HG02642 (cell line): ENCODE measurements at regions not wholly inside any gene's neighbourhood (a gene's known extent, or its start where the extent isn't known, plus 50 kb on each side); places are given as distances from the start of the nearest gene placed in this dataset.

Experiments used
- ATAC-seq: cut with Tn5 transposase; IDR thresholded peaks from one replicate; pipeline ENCODE4 v1.9.1; 2021; ENCODE audit warnings: mild to moderate bottlenecking; ENCODE audit not compliant: unreplicated experiment, poor library complexity

DNA sequence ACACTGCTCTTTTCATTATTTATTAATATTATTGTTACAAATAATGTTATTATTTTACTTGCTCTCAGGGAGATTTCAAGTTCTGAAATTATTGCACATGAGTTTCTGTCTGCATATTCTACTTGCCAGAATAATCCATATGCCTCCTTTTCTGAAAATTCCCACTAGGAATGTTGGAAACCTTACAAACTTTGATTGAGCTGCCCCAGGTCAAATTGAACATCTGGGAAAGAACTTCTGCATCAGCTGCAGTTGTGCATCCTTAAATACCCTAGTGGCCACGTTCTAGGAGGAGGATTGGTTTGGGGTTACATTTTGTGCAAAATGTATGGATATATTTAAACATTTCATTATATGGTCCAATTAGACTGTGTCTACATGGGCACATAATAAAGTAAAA, 1302.7 kb upstream of the PIK3C3 start:
- no peak for ATAC-seq

DNA sequence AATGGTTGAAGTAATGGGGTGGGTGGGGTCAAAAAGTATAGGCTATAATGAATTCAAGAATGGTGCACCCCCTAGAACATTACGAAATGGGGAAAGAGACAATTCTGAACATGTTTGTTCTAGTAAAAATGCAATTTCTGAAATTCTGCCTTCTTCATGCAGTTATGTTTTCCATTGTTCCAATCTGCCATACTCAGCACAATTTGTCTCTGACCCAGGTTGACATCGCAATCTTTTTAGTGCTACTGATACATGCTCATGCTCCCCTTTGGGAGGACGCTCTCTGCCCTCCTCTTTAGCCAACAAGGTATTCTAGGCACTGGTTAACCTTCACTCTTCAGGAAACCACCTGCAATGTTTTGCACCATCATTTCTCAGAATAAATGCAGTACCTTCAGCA, 1303.9 kb upstream of the PIK3C3 start:
- ATAC-seq = no peak

DNA sequence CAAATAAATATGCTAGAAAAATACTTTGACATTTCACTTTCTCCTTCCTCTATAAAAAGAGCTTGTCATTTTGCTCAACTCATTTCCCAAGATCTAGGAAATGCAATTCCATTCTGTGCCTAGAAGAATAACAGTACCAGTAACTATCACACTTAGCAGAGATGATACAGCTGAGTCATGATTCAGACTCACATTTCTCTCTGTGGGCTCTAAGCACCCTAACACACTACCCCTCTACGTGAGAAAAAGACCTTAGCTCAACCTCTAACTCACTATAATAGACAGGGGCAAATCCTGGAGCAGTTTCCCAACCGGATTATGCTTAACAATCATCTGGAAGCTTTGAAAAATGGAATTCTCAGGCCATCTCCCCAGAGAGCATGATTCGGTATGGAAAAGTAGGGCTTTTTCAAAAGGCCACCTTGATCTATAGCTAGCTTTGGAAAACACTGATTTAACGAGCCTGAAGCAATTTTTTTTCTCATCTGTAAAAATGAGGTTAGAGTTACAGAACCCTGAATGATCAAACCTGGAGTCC, 1312.3 kb upstream of the PIK3C3 start:
- no peak for ATAC-seq

- ATAC-seq = no peak
These were observed 1323.7 kb upstream of the PIK3C3 start for GRCh38 chr18:40631319-40631718.

DNA sequence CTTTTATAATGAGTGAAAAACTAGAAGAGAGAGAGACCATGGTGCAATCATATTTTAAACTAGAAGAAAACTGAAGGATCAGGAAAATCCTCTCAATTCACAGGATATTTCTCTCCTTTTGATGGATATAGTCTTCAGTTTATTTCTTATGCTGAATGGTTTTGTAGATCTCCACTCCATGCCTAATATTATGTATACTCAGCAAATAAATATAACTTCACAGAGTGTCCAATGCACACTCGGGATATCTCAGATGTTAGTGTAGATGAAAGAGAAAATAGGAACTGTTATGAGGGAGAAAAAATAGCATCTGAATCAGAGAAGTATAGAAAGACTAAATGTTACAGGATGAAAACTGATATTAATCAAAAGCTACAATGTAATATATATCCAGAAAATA, 1324.5 kb upstream of the PIK3C3 start:
- ATAC-seq = no peak

DNA sequence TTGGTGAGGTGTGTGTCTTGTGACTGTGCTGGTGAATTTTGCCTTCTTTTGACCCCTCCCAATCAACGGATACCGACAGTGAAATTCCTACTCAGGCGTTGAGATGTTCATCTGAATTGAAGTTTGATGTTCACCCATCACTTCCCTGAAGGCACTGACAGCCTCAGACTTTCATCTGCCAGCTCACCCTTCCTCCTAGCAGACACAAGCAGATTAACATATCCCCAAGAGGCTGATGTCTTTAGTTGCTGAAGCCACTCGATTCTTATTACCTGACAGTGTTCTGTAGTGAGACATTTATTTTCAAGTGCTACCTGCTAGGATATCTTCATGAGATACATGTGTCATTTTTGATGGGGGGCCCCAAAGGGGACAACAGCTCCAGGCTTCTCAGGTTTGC, 1330.1 kb upstream of the PIK3C3 start:
- ATAC-seq = no peak

- ATAC-seq = no peak
These were observed 1341.3 kb upstream of the PIK3C3 start for GRCh38 chr18:40613721-40614120.

DNA sequence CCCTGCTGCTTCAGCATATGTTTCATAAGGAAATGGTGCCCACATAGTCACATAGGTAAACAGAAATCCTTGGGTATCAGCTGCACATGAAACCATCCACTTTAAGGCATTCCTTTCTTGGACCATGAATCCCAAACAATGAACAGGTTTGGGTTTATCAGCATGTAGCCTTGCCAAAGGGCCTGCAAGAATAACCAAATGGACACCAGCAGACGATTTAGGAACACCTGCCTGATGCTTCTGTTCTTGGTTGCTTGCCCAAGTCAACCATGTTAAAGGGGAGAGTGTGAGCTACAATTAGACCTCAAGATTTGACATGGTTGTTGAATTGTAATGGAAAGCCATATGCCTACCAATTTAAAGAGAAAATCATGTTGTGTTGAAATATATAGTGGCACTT, 1342.7 kb upstream of the PIK3C3 start:
- ATAC-seq = no peak

- ATAC-seq = no peak
These were observed 1346.8 kb upstream of the PIK3C3 start for GRCh38 chr18:40608226-40608625.

DNA sequence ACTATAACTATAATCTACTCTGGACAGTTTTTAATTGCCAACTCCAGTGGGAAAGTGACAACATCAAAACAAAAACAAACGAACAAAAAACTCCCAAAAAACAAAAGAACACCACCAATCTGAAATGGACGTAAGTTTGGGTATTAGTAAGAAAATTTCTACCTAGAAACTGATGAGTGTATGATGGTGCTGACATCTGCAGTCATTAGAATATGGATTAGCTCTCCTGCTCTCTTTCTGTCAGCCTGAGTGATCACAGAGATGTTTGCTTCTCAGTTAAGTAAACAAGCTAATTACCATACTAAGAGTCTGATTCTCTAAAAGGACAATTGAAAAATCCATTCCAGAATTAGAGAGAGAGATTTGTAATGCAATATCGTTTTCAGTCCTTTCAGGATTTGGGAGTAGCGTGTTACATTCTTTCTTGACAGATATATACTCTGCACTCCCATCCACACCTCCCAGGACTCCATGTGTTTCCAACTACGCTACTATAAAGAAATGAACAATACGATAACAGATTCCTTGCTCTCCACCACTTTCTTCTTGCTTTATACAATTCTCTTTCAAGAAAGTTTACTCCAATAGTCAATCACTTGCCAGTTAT, 1347.4 kb upstream of the PIK3C3 start:
- no peak for ATAC-seq

DNA sequence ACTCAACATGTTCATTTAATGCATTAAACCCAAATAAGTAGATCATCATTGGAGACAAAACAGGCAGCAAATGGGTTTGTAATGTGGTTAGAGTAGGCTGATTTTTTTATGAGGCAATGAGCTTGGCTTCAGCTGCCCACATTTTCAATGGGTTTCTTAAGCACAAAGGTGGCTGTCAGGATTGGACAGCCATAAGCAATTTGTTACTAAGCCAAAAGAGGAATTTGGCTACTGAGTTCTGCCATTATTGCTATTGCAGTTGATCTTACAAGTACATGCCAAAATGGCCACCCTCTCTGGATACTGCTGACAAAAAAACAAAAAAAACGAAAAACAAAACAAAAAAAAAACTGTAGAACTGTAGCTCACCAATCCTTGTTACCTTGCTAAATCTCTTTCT, 1348.0 kb upstream of the PIK3C3 start:
- no peak for ATAC-seq

GRCh38 chr18:40583671-40584070, 1371.4 kb upstream of the PIK3C3 start:
- ATAC-seq = no peak

DNA sequence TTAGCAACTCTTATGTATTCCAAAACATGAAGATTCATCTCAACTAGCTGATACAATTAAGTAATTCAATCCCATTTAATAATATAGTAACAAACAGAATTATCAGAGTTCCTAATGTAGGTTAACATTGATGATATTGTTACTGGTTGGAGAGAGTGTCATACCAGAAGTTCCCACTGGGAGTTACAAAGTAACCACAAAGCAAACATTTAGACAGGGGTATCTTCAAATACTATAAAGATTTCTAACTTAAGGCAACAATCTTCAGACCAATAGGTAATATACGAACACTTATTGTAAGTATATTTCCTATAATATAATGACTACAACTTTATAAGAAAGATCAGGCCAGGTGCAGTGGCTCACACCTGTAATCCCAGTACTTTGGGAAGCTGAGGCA, 1372.9 kb upstream of the PIK3C3 start:
- ATAC-seq = no peak

GRCh38 chr18:40577981-40578365, 1377.1 kb upstream of the PIK3C3 start:
- ATAC-seq = no peak

DNA sequence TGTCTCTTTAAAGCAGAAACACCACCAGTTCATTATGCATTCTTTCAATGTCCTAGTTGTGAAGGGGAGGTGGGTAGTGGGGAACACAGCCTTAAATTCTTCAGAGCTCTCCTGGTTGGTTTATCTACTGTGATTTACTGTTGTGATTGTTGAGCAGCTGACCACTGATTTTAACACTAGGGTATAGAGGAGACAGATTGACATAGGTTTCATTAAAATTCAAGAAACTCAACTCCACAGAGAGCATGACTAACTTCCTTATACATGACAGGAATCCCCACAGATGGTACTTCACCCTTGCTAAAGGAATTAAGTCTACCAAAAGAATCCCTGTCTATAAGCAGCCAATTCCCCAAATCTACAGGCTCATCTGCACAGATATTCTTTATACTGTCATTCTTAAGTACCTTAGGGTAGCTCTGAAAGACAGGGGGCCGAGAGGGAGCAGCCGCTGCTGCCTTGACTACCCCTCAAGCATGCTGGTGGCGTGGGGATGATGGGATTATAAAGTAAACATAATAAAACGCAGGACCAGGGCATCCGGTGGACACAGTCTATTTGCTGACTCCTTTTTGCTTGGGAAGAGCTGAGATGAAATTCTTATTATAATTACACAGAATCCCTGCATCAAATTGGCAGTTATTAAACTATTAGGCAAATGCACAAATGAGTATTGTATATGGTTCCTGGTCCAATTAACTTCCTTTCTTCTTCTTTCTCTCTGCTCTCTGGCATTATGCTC, 1377.6 kb upstream of the PIK3C3 start:
- ATAC-seq = no peak

GRCh38 chr18:40576507-40577115, 1378.4 kb upstream of the PIK3C3 start:
- no peak for ATAC-seq

DNA sequence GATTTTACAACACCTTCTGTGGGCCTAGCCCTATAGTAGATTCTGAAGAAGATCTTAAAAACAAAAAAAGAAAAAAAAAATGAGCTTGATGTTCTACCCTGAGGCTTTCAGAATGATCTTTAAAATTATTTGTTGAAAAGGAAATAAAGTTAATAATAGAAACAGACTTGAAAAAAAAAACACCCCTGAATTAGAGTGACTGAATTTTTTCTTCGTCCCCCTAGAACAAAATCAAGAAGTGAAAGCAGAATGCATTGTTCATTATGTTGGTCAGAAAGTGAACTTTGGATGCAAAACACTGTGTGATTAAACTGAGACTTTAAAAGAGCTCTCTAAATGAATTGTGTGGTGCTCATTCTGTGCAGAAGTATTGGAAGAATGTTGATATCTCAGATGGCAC, 1384.4 kb upstream of the PIK3C3 start:
- no peak for ATAC-seq

DNA sequence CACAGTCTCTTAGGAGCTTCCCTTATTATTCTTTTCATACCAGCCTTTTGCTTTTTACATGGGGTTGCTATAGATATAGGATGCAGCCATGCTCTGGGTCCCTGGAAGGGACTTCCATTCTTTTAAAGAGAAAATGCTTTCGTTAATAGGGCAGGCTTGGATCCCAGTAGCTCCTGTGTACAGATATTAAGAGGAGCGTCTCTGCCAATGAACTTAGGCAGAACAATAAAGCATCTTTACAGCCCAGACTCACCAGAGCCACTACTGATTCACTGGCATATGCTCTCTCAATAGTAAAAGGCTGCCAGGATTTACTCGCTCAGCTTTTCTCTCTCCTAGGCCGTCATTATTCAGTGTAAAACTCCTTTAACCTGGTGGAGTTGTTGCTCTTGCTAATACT, 1385.4 kb upstream of the PIK3C3 start:
- ATAC-seq = no peak

DNA sequence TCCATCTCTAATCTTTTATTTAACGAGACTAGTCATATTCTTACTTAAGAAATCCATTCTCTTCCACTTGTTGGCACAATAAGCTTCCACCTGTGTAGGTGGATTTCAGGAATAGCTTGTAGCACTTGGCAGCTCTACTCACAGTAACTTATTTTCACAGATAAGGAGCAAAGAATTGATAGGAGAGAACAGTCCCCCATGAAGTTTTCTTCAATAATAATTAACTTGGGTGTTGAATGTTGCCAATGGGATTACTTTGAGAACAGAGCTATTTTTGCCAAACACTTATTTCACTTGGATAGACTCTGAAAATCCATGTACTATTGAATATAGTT, 1388.6 kb upstream of the PIK3C3 start:
- ATAC-seq = no peak

GRCh38 chr18:40565805-40566509, 1389.1 kb upstream of the PIK3C3 start:
- ATAC-seq = no peak

GRCh38 chr18:40559556-40559955, 1395.5 kb upstream of the PIK3C3 start:
- ATAC-seq = no peak
